ENCODE measurements at regions not wholly inside any gene's neighbourhood (a gene's known extent, or its start where the extent isn't known, plus 50 kb on each side); places are given as distances from the start of the nearest gene placed in this dataset.

DNA sequence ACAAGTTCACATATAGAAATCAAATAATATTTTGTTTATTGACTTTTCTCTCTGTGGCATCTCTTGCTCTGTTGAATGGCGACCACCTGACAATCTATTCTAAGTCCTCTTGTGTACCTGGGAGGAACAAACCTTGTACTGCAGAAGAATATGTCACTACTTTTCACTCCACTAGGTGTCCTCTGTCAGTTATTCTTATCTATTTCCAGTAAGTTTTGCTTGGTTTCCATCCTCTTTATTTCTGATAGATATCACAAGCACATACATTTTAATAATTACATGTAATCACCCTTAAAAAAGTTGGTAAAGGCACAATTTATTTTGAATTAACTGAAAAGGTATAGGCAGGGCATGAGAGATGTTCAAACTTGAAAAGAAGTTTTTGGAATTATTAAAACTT, 238.4 kb downstream of the SNCA start:
- DNase-seq, result no peak

GRCh38 chr4:89595125-89595789, 241.7 kb downstream of the SNCA start:
- no peak for DNase-seq

- DNase-seq, result no peak
Observed at GRCh38 chr4:89590128-89590527, 246.8 kb downstream of the SNCA start.

GRCh38 chr4:89588421-89588820, 248.5 kb downstream of the SNCA start:
- no peak for DNase-seq

GRCh38 chr4:89587364-89587763, 249.6 kb downstream of the SNCA start:
- DNase-seq, result no peak

GRCh38 chr4:89586864-89587263, 250.1 kb downstream of the SNCA start:
- DNase-seq, result no peak

GRCh38 chr4:89586318-89586717, 250.6 kb downstream of the SNCA start:
- no peak for DNase-seq

DNA sequence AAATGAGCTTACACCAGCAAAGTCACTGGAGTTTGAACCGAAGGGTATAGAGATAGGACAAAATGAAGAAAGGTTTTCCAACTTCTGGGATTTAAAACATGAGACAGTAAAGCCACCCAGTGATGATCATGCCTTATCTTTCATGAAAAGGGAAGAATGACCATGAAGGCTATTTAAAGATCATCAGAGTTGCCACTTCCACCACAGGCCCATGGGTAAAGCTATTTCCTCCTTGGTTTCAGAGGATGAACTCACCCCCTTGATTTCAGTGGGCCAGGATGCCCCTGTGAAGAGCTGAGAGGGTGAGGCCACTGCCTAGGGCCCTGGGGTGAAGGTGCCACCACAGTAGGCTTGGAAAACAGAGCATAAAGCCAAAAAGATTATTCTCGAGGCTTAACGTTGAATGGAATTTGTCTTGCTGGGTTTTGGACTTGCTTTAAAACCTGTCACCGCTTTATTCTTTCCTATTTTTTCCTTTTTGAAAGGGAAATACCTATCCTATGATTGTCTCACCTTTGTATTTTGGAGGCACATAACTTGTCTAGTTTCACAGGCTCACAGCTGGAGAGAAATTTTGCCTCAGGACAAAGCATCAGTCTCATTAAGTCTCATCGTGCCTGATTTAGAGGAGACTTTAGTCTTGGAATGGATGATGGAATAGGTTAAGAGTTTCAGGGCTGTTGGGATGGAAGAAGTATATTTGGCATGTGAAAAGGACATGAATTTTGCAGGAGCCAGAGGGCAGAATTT, 254.0 kb downstream of the SNCA start:
- no peak for DNase-seq

- DNase-seq, result no peak
Observed at GRCh38 chr4:89579771-89580170, 257.2 kb downstream of the SNCA start.

DNA sequence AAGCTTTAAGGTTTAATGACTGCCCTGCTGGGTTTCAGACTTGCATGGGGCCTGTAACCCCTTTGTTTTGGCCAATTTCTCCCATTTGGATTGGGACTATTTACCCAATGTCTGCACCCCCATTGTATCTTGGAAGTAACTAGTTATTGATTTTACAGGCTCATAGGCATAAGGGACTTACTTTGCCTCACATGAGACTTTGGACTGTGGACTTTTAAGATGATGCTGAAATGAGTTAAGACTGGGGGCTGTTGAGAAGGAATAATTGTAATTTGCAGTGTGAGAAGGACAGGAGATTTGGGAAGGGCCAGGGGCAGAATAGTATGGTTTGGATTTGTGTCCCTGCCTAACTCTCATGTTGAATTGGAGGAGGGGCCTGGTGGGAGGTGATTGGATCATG, 260.7 kb downstream of the SNCA start:
- no peak for DNase-seq

DNA sequence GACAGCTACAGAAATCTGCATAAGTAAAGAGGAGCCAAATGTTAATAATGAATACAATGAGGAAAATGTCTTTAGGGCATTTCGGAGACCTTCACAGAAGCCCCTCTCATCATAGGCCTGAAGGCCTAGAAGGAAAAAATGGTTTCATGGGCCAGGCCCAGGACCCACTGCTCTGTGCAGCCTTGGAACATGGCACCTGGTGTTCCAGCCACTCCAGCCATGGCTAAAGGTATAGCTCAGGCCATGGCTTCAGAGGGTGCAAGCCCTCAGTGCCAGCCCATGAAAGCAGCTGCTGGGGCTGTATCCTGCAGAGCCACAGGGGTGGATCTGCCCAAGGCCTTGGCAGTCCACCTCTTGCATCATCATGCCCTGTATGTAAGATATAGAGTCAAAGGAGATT, 261.1 kb downstream of the SNCA start:
- DNase-seq, result no peak

GRCh38 chr4:89574176-89574575, 262.8 kb downstream of the SNCA start:
- no peak for DNase-seq

- no peak for DNase-seq
Observed at GRCh38 chr4:89573656-89574055, 263.3 kb downstream of the SNCA start.

- DNase-seq, result no peak
Observed at GRCh38 chr4:89572224-89572858, 264.6 kb downstream of the SNCA start.

GRCh38 chr4:89570931-89571330, 263.3 kb upstream of the GPRIN3 start:
- no peak for DNase-seq

- DNase-seq, result no peak
Observed at GRCh38 chr4:89567936-89568335, 260.3 kb upstream of the GPRIN3 start.

- DNase-seq, result no peak
Observed at GRCh38 chr4:89563431-89563830, 255.8 kb upstream of the GPRIN3 start.

- DNase-seq, result no peak
Observed at GRCh38 chr4:89562746-89563145, 255.1 kb upstream of the GPRIN3 start.

- no peak for DNase-seq
Observed at GRCh38 chr4:89561048-89561447, 253.4 kb upstream of the GPRIN3 start.

- DNase-seq, result no peak
Observed at GRCh38 chr4:89558147-89558546, 250.5 kb upstream of the GPRIN3 start.

DNA sequence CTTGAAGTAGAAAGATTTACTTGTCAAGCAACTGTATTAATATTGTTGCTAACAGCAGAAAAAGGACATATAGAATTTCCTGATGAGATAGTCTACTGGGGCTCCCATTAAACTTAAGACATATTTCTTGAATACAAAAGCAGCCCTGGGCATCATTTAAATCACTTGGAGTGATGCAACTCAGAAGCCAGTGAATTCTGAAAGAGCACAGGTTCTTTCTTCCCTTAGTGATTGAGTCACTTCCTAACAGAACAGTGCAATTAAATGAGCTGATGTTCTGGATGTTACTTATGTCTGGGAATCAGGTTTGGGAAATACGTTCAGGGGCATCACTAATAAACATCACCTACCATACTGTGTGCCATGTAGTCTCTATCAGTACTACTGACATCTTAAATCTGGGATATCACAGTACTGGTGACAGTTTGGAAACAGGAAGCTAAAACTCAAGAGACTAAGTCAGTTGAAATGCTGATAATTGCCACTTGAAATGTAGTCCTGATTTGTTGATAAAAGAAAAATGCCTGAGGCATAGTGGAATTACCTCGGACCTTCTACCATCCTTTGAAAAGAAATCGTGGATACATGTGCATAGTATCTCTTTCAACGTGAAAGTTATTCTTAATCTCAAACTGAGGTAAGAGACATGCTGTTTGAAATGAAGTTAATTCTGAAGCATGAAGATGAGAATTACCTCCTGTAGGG, 249.2 kb upstream of the GPRIN3 start:
- no peak for DNase-seq

DNA sequence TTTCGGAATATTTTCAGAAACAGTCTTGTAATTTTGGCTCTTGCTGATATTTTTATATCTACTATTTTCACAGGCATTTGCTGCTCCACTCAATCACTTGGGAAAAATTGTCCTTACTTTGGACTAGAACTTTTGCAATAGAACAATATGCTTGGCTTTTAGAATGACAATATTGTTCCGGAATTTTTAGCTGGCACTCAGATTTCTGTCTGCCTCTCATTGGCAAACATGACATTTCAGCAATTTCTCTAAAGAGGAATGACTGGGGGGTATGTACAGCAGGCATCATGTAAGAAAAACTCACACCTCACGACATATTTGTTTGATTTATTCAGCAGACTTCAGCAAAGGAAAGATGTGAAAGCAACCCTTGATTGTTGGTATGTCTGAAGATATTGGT, 243.6 kb upstream of the GPRIN3 start:
- DNase-seq, result no peak

- no peak for DNase-seq
Observed at GRCh38 chr4:89549907-89550306, 242.3 kb upstream of the GPRIN3 start.

GRCh38 chr4:89545315-89545714, 237.7 kb upstream of the GPRIN3 start:
- DNase-seq, result no peak

Measured in amniotic stem cell (primary cell).